Adrenal gland (tissue), 9 donors: ENCODE measurements at regions not wholly inside any gene's neighbourhood (a gene's known extent, or its start where the extent isn't known, plus 50 kb on each side); places are given as distances from the start of the nearest gene placed in this dataset.

Experiments used
- DNase-seq, 7 donors: peaks; one replicate each; pipeline ENCODE4 v3.0.0-alpha.2; 2019 to 2020
- H3K27ac ChIP-seq, 5 donors: fragments of 200-600 bp; sonication (generic) in 4 of 5; 1 replicate in 3 of 5; 2 replicates in 2 of 5; pipeline versions ENCODE4 v1.5.1 to v1.8.0; 2016 to 2020; ENCODE audit warnings: mild to moderate bottlenecking in 1 of 5
- H3K27me3 ChIP-seq: fragments of 200-600 bp; 2 replicates; pipeline ENCODE4 v1.8.0; 2021
- H3K36me3 ChIP-seq, 2 donors: fragments of 200-600 bp; replicated peaks in 1 of 2; 1 replicate in 1 of 2; 2 replicates in 1 of 2; pipeline versions ENCODE4 v1.5.1 to v1.8.0; 2018 to 2022
- H3K4me1 ChIP-seq, 2 donors: fragments of 200-600 bp; replicated peaks in 1 of 2; 1 replicate in 1 of 2; 2 replicates in 1 of 2; pipeline versions ENCODE4 v1.5.1 to v1.8.0; 2018 to 2021
- H3K4me3 ChIP-seq, 4 donors: fragments of 200-600 bp; sonication (generic) in 3 of 4; one replicate each; pipeline ENCODE4 v1.5.1; 2016 to 2018
- H3K9me3 ChIP-seq, 3 donors: fragments of 200-600 bp; sonication (generic) in 1 of 3; replicated peaks in 1 of 3; 1 replicate in 2 of 3; 2 replicates in 1 of 3; pipeline versions ENCODE4 v1.5.1 to v1.8.0; 2016 to 2021
- POLR2A ChIP-seq, 2 donors: fragments of 450-650 bp; IDR thresholded peaks; one replicate each; pipeline ENCODE4 v1.6.1; 2017; ENCODE audit warnings: antibody characterized with exemption in 2 of 2, mild to moderate bottlenecking in 2 of 2, moderate library complexity in 1 of 2
- WGBS, 4 donors: extraction: QIAGEN DNeasy Blood & Tissue Kit in 2 of 4; methylation state at CpG; one replicate each; pipeline versions ENCODE4 v1.1.5 to v1.1.7; 2013 to 2017; 5-methylcytosine and 5-hydroxymethylcytosine counted together
- intact Hi-C, 2 donors: fragments of 100-400 bp; cut with DNase I; formaldehyde crosslinking; loops; one replicate each; pipeline versions ENCODE4 v1.14.1 to v1.15.0; 2022 to 2023
- TF ChIP-seq, protein P1 (sequence below), 6 experiments: fragments of 450-650 bp in 4 of 6; fragments of 200-600 bp in 2 of 6; sonication (generic) in 1 of 6; IDR thresholded peaks; 1 replicate in 5 of 6; 2 replicates in 1 of 6; pipeline versions ENCODE4 v1.5.1 to v1.8.0; 2016 to 2021; ENCODE audit warnings: antibody characterized with exemption in 6 of 6, mild to moderate bottlenecking in 2 of 6, moderate library complexity in 1 of 6
- donor health status: healthy with polysubstance abuse.
- donor health status: Bipolar disorder and iron deficiency.
- donor health status: DM: yes; HTN: yes; CAD: no.
- donor health status: DM: no; HTN: no; CAD: no.
- donor health status: DM: no; HTN: no; CAD: no.

DNA sequence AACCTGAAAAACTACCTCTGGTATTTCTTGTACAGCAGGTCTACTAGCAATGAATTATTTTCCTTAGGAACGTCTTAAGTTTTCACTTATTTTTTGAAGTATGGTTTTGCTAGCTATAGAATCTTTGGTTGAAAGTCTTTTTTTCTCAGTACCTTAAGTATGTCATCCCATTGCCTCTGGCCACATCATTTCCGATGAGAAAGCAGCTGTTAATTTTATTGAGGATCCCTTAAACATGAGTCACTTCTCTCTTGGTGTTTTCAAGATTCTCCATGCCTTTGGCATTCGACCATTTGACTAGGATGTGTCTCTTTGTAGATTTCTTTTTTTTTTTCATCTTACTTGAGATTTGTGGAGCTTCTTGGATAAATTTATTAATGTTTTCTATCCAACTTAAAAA, 803.8 kb upstream of the AMOT start:
- no peaks in the 10 kb centered on the region for H3K4me1 ChIP-seq
- intact Hi-C loops: no loop called here
- WGBS, 4 donors: 64 to 85% (median 77%) methylated on average over 3 of the region's 3 CpGs
- DNase-seq: no peak
- H3K4me3 ChIP-seq: no peak overlapping the region
- H3K27ac ChIP-seq: no peak overlapping the region
- TF ChIP-seq, protein P1, sequence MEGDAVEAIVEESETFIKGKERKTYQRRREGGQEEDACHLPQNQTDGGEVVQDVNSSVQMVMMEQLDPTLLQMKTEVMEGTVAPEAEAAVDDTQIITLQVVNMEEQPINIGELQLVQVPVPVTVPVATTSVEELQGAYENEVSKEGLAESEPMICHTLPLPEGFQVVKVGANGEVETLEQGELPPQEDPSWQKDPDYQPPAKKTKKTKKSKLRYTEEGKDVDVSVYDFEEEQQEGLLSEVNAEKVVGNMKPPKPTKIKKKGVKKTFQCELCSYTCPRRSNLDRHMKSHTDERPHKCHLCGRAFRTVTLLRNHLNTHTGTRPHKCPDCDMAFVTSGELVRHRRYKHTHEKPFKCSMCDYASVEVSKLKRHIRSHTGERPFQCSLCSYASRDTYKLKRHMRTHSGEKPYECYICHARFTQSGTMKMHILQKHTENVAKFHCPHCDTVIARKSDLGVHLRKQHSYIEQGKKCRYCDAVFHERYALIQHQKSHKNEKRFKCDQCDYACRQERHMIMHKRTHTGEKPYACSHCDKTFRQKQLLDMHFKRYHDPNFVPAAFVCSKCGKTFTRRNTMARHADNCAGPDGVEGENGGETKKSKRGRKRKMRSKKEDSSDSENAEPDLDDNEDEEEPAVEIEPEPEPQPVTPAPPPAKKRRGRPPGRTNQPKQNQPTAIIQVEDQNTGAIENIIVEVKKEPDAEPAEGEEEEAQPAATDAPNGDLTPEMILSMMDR (IDR thresholded peaks at IDR 0.05): no peak
- no peak for TF ChIP-seq POLR2A (IDR thresholded peaks at IDR 0.05)
- H3K36me3 ChIP-seq: no peaks in the 10 kb centered on the region
- no peaks in the 10 kb centered on the region for H3K9me3 ChIP-seq
- H3K27me3 ChIP-seq: no peaks in the 10 kb centered on the region

DNA sequence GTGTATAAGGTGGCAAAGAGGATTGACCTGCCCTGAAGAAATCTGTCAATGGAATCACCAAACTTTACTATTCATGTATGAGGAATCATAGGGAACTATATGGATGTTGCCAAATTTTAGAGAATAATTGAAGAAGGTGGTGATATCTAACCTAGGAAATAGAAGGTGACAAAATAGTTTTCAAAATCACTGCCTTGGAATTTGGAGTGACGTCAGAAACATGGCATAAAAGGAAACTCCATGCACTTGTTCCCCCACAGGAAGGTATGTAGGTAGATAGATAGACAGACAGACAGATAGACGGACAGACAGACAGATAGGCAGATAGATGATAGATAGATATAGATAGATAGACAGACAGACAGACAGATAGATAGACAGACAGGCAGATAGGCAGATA, 793.9 kb upstream of the AMOT start:
- intact Hi-C loops: no loop called here
- Histone ChIP-seq H3K4me1 (no peaks in the 10 kb centered on the region), H3K9me3 (no peaks in the 10 kb centered on the region), H3K4me3 (no peak overlapping the region), H3K36me3 (no peaks in the 10 kb centered on the region), H3K27me3 (peaks cover 12% of the 10 kb centered on the region), H3K27ac (no peak overlapping the region)
- no peak for DNase-seq
- TF ChIP-seq, protein P1 (IDR thresholded peaks at IDR 0.05): no peak
- no peak for TF ChIP-seq POLR2A (IDR thresholded peaks at IDR 0.05)
- 57 to 87% (median 64%) methylated on average over 2 of the region's 2 CpGs for WGBS, 4 donors

DNA sequence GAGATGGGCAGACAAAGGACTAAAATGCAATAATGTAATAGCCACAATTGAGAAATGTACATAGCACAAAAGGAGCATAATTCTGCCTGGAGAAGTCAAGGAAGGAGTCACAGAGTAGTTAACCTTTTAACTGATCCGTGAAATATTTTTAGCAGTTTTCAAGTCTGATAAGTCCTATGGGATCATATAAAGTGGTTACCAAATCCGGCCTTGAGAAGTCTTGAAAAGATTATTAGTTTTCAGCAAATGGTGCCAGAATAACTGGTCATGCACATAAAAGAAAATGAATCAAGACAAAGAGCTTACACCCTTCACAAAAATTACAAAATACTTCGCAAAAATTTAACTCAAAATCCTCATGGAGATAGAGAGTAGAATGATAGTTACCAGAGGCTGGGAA, 788.7 kb upstream of the AMOT start:
- no peak for DNase-seq
- H3K4me1 ChIP-seq: no peaks in the 10 kb centered on the region
- WGBS, 4 donors: 64 to 82% (median 70%) methylated on average over 3 of the region's 3 CpGs

DNA sequence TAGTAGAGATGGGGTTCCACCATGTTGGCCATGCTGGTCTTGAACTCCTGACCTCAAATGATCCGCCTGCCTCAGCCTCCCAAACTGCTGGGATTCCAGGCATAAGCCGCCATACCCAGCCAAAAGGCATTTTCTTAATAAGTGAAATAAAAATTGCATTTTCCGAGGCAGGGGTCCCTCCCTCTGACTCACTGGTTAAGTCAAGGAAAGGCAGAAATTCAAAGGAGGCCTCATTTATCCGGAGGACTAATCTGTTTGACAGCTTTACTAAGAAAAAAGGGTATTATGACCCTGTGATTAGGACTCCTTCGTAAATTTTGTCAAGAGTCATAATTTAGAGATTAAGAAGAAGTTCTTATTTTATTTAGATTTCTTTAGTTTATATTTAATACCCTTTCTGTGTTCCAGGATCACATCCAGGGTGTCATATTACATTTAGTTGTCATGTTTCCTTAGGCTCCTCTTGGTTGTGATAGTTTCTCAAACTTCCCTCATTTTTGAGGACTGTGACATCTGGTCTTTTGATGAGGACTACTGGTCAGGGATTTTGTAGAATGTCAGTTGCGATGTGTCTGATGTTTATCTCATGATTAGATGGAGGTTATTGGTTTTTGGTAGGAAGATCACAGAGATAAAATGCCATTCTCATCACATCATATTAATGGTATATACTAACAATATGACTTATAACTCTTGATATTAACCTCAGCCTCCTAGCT, 753.7 kb upstream of the AMOT start:
- Histone ChIP-seq H3K27me3 (peaks cover 7% of the 10 kb centered on the region), H3K4me1 (no peaks in the 10 kb centered on the region), H3K36me3 (no peaks in the 10 kb centered on the region), H3K4me3 (no peak overlapping the region), H3K9me3 (no peaks in the 10 kb centered on the region), H3K27ac (no peak overlapping the region)
- WGBS, 4 donors: 61 to 75% (median 68%) methylated on average over 6 of the region's 6 CpGs
- intact Hi-C loops: no loop called here
- no peak for DNase-seq
- TF ChIP-seq POLR2A (IDR thresholded peaks at IDR 0.05): no peak
- TF ChIP-seq, protein P1 (IDR thresholded peaks at IDR 0.05): no peak

More for the DNA sequence above, 788.7 kb upstream of the AMOT start:
- TF ChIP-seq, protein P1 (IDR thresholded peaks at IDR 0.05): no peak
- TF ChIP-seq POLR2A (IDR thresholded peaks at IDR 0.05): no peak
- Histone ChIP-seq H3K27ac (no peak overlapping the region), H3K36me3 (no peaks in the 10 kb centered on the region), H3K27me3 (peaks cover 12% of the 10 kb centered on the region), H3K9me3 (no peaks in the 10 kb centered on the region), H3K4me3 (no peak overlapping the region)
- intact Hi-C loops: no loop called here
